ENCODE measurements at regions not wholly inside any gene's neighbourhood (a gene's known extent, or its start where the extent isn't known, plus 50 kb on each side); places are given as distances from the start of the nearest gene placed in this dataset.

DNA sequence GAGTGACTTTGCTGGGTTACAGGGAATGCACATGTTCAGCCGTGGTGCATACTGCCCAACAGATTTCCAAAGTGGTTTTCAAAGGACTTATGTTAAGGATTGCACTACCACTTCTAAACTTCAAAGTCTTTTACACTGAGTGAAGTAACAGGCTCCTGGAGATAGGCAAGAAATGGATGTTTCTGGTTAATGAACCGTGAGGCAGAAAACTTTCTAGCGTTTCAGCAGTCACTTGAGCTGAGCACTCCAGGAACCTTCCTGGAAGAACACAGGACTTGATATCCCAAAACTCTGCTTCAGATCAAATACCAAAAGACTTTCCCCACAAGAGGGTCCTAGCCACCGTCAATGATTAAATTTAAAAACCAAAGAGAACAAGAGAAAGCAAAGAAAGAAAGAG, 74.3 kb upstream of the ATP1A1 start:
- Histone ChIP-seq H3K4me3 (no peak overlapping the region), H3K36me3 (no peaks in the 10 kb centered on the region), H3K9me3 (ENCODE audit: low read depth) (no peaks in the 10 kb centered on the region), H3K27ac (no peak overlapping the region), H3K27me3 (no peaks in the 10 kb centered on the region), H3K4me1 (ENCODE audit: low read depth) (no peaks in the 10 kb centered on the region)
- TF ChIP-seq, protein P1, sequence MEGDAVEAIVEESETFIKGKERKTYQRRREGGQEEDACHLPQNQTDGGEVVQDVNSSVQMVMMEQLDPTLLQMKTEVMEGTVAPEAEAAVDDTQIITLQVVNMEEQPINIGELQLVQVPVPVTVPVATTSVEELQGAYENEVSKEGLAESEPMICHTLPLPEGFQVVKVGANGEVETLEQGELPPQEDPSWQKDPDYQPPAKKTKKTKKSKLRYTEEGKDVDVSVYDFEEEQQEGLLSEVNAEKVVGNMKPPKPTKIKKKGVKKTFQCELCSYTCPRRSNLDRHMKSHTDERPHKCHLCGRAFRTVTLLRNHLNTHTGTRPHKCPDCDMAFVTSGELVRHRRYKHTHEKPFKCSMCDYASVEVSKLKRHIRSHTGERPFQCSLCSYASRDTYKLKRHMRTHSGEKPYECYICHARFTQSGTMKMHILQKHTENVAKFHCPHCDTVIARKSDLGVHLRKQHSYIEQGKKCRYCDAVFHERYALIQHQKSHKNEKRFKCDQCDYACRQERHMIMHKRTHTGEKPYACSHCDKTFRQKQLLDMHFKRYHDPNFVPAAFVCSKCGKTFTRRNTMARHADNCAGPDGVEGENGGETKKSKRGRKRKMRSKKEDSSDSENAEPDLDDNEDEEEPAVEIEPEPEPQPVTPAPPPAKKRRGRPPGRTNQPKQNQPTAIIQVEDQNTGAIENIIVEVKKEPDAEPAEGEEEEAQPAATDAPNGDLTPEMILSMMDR (IDR thresholded peaks at IDR 0.05; ENCODE audit: low read depth, low read length) = no peak
- DNase-seq (ENCODE audit: low read depth in 1 of 2, low spot score in 1 of 2) = no peak

DNA sequence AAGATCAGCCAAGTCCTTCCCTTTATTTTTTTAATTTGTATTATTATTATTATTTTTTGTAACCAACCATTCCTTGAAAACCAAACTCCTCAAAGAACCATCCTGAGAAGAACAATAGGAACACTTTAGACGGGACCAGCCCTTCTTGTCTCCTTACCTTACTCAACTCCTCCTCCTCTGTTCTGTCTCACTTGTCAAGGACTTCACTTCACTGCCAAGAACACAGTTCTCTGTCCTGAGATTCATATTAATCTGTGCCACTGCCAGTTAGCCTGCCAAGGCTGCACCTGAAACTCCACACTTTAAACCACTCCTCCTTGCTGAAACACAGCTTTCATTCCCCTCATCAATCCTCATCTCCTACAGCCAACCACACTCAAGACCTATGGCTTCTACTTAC, 73.8 kb upstream of the ATP1A1 start:
- TF ChIP-seq, protein P1 (IDR thresholded peaks at IDR 0.05; ENCODE audit: low read depth, low read length) = no peak
- H3K27me3 ChIP-seq = no peaks in the 10 kb centered on the region
- no peak overlapping the region for H3K4me3 ChIP-seq
- no peaks in the 10 kb centered on the region for H3K36me3 ChIP-seq
- DNase-seq (ENCODE audit: low read depth in 1 of 2, low spot score in 1 of 2) = no peak
- H3K27ac ChIP-seq = no peak overlapping the region
- no peaks in the 10 kb centered on the region for H3K4me1 ChIP-seq (ENCODE audit: low read depth)
- H3K9me3 ChIP-seq (ENCODE audit: low read depth) = no peaks in the 10 kb centered on the region

DNA sequence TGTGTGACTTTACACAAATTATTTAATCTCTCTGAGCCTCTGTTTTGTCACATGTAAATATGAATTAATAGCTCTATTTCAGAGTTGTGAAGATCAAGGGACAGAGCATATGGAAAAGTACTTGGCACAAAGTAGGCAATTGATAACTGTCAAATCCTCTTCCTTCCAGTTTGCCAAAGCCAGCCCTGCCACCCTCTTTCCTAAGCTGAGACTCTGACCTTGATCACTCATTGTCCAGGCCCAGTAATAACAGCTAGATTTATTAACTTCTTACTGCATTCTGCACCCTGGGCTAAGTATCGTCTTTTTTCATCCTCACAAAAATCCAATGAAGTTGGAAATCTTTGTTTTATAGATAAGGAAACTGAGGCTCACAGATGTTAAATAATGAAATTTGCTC, 70.8 kb upstream of the ATP1A1 start:
- TF ChIP-seq, protein P1 (IDR thresholded peaks at IDR 0.05; ENCODE audit: low read depth, low read length) = no peak
- Histone ChIP-seq H3K4me3 (no peak overlapping the region), H3K27ac (no peak overlapping the region), H3K27me3 (no peaks in the 10 kb centered on the region), H3K36me3 (no peaks in the 10 kb centered on the region), H3K9me3 (ENCODE audit: low read depth) (no peaks in the 10 kb centered on the region), H3K4me1 (ENCODE audit: low read depth) (no peaks in the 10 kb centered on the region)
- DNase-seq (ENCODE audit: low read depth in 1 of 2, low spot score in 1 of 2) = no peak

DNA sequence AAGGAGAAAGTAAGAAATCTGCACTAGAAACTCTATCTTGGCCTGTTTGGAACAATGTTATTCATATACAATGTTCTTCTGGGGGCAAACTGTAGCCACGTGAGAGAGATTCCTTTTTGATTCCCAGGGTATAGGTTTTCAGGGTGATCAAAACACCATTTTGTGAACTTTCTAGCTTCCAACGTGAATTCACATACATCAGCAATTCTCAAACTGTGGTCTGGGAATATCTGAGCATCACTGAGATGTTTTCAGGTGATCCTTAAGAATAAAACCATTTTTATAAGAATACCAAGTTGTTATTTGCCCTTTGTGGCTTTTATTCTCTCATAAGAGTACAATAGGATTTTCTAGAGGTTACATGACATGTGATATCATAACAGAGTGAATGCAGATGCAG, 66.9 kb upstream of the ATP1A1 start:
- DNase-seq (ENCODE audit: low read depth in 1 of 2, low spot score in 1 of 2) = no peak
- Histone ChIP-seq H3K27ac (no peak overlapping the region), H3K4me1 (ENCODE audit: low read depth) (no peaks in the 10 kb centered on the region), H3K9me3 (ENCODE audit: low read depth) (no peaks in the 10 kb centered on the region), H3K27me3 (no peaks in the 10 kb centered on the region), H3K4me3 (no peak overlapping the region), H3K36me3 (no peaks in the 10 kb centered on the region)
- TF ChIP-seq, protein P1 (IDR thresholded peaks at IDR 0.05; ENCODE audit: low read depth, low read length) = no peak

DNA sequence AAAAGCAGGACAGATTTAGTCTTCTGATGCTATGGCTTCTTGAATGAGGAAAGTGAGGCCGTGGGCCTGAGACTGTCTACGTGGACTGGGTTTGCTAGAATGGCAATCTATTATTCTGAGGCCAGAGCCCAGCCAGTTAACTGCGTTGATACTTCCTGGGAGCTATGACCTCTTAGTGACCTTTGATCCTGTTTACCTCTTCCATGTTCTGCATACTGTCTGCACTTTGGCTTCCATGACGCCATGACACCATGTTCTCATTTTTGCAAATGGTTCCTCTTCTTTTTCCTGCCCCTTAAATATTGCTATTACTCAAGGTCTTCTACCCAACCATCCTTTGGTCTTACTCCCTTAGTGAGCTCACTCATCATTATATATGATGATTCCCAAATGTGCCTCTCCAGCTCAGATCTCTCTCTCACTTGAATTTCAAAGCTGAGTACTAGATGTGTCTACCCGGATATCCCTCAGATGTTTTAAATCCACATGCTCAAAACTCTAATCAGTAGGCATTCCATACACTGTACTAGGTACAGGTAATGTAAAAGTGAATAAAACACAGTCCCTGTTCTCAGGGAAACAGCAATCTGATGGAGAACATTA, 66.1 kb upstream of the ATP1A1 start:
- no peaks in the 10 kb centered on the region for H3K9me3 ChIP-seq (ENCODE audit: low read depth)
- no peak for DNase-seq (ENCODE audit: low read depth in 1 of 2, low spot score in 1 of 2)
- no peak overlapping the region for H3K4me3 ChIP-seq
- TF ChIP-seq, protein P1 (IDR thresholded peaks at IDR 0.05; ENCODE audit: low read depth, low read length) = no peak
- no peaks in the 10 kb centered on the region for H3K4me1 ChIP-seq (ENCODE audit: low read depth)
- no peaks in the 10 kb centered on the region for H3K36me3 ChIP-seq
- no peaks in the 10 kb centered on the region for H3K27me3 ChIP-seq
- no peak overlapping the region for H3K27ac ChIP-seq

DNA sequence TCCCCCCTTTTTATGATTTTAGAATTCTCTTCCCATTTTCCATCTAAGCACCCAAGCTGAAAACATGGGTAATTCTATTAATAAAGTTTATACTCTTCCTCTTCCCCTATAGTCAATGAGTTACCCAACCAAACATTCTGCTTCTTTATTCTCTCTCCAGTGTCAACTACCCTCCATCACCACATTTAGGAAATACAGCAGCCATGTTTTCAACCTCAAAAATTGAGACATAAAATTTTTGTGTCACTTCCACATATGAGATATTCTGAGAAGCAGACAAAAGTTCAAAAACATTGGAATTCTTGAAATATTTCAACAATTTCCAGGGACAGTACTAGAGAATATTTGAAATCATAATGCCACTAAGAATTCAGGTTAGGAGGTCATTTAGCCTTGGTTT, 64.8 kb upstream of the ATP1A1 start:
- Histone ChIP-seq H3K27me3 (no peaks in the 10 kb centered on the region), H3K36me3 (no peaks in the 10 kb centered on the region), H3K4me3 (no peak overlapping the region), H3K27ac (no peak overlapping the region), H3K4me1 (ENCODE audit: low read depth) (peaks cover 6% of the 10 kb centered on the region), H3K9me3 (ENCODE audit: low read depth) (no peaks in the 10 kb centered on the region)
- DNase-seq (ENCODE audit: low read depth in 1 of 2, low spot score in 1 of 2) = no peak
- TF ChIP-seq, protein P1 (IDR thresholded peaks at IDR 0.05; ENCODE audit: low read depth, low read length) = no peak
